HG02840 (cell line): ENCODE measurements at regions not wholly inside any gene's neighbourhood (a gene's known extent, or its start where the extent isn't known, plus 50 kb on each side); places are given as distances from the start of the nearest gene placed in this dataset.

Source experiments
- ATAC-seq: cut with Tn5 transposase; IDR thresholded peaks from one replicate; pipeline ENCODE4 v1.9.1; 2021; ENCODE audit warnings: mild to moderate bottlenecking, moderate library complexity, moderate number of reproducible peaks; ENCODE audit not compliant: unreplicated experiment, low FRiP score

DNA sequence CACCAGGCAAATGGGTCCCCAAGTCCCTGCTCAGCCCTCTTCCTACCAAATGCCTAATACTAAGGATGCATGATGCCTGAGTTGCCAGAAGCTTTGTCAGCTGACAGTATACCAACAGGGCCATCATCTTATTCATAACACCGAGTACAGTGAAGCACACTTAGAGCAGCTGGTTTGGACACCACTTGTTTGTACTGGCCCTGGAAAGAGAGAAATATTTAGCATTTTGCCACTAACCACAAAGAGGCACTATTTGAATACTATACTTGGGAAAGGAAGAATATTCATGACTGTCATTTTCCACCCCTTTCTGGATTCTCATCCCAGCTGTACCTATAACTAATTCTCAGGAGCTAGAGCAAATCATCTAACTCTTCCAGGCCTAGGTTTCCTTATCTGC is 364.4 kb upstream of the KIF2A start:
- ATAC-seq, result no peak

DNA sequence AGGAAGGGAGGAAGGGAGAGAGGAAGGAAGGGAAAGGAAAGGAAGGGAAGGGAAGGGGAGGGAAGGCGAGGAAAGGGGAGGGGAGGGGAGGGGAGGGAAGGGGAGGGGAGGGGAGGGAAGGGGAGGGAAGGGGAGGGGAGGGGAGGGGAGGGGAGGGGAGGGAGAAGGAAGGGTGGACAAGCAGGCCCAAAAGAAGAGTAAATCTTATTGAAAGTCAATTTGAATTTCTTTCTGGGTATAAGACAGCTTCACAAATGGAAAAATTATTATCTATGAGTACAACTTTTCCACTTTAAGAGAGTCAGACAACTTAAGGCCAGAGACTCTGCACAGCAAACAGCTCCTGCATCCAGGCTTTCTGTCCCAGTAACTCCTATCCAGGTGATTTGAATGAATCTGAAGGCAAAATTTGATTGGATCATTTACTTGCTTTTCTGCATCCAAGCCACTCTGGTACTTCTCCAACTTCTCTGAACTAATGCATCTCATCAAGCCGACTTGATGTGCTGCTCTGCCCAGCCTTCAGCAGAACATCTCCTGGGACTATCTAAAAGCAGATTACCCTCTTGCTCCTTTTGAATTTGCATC is 363.4 kb upstream of the KIF2A start:
- no peak for ATAC-seq

DNA sequence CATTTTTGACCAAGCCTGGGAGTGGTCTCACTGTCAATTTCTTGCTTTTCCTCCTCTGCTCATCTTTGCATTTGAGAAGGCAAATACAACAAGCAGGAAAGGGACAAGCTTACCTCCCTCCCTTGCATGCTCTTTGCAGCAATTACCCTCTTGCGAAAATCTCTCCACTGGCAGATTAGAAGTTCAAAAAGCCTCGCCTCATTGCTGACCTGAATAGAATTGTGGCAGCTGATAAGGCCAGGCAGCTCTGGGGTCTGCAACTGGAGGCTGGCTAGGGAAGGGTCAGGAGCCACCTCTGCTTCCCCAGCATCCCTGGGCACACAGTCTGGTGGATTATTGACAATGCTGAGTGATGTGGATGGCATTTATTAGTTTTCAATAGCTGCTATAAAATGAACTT is 362.3 kb upstream of the KIF2A start:
- no peak for ATAC-seq

DNA sequence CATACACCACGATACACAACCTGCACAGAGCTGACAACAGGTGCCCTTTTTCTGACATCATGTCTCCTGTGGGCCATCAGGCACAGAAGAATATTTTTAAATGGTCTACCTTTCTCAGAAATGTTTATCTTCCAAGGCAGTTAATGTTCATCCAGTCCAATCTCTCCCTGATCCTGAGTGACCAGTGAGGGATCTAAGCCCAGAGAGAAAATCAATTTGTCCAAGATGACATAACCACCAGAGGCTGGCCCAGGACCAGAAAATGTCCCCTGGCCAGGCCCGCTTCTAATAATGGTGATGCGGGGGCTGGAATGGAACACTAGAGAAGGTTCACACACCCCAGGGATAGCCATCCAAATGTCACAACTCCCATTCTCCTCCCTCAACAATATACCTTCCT is 357.9 kb upstream of the KIF2A start:
- no peak for ATAC-seq

DNA sequence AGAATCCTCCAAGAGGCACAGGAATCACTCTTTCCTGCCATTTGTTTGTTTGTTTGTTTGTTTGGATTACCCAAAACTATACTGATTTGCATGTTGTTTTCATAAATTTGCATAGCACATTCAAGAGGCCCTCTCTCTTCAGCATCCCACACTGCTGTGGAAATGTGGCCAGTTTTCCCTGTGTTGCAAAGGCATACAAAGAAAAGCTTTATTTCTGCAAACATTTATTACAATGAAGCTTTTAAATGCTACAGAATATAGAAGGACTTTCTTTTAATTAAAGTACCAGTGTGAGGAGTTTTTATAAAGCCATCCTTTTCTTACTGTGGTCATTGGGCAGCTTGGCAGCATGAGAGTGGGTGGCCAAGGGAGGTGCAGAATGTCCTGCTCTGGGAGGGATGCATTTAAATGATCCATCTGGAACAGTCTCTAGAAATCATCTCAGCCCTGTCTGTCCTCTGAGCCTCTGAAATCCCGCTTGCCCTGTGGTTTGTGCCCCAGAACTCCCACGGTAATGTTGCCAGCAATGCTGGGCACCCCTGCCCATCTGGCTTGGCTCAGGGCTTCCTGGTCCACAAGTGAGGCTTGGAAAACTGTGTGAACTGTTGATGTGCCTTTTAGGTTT is 356.8 kb upstream of the KIF2A start:
- no peak for ATAC-seq

DNA sequence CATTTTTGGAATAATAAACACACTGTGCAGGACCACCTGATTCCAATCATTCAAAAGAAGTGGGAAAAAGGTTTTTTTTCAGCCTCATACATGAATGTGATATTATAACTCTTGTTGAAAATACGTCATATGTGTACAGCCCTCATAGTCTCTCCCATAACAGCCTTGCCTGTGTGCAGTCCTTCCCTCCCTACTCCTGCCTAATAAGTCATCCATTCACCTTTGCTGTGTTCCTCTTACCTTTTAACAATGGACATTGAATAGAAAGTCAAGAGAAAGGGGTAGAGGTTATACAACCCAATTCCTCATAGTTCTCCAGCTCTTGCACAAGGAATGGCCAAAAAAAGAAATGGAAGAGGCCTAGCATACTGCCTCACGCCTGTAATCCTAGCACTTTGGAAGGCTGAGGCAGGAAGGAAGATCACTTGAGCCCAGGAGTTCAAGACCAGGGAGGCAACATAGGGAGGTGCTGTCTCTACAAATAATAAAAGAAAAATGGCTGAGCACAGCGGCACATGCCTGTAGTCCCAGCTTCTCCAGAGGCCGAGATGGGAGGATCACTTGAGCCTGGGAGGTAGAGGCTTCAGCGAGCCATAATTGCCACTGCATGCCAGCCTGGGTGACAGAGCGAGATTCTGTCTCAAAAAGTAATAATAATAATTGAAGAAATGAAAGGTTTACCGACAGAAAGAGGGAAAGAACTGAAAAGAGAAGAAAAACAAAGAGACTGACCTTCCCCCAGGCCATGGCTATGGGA is 356.1 kb upstream of the KIF2A start:
- ATAC-seq, result no peak

DNA sequence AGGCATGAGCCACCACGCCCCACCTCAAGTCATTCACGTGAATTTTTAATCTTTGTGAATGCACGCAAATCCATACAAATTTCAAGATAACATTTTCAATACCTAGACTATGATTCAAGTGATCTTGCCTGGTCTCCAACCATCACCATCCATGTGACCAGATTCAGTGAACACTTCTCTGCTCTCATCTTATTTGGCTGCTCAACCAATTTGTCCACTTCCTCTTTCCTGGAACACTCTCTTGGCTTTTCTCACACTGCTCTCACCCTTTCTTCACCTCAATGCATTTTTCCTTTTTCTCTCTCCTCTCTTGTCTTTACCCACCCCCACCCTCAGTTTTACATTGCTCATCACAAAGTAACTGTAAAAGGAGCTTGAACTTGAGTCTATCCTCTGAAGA is 354.7 kb upstream of the KIF2A start:
- ATAC-seq, result no peak

DNA sequence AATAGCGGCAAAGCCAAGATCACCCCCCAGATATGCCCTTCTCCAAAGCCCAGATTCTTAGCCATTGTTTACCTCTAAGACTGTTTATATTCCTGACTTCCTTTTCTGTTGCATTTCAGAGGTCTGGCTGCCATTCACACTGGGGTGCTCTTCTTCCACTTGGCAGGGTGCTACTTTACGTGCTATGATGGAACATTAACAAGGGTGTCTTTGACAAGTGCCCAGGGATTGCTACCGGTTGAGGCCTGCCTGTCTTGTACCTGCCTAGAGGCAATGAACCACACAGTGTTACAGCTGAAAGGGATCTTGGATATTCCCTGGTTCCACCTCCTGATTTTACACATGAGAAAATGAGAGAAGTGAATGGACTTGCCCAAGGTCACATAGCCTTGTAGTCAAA is 352.1 kb upstream of the KIF2A start:
- no peak for ATAC-seq

DNA sequence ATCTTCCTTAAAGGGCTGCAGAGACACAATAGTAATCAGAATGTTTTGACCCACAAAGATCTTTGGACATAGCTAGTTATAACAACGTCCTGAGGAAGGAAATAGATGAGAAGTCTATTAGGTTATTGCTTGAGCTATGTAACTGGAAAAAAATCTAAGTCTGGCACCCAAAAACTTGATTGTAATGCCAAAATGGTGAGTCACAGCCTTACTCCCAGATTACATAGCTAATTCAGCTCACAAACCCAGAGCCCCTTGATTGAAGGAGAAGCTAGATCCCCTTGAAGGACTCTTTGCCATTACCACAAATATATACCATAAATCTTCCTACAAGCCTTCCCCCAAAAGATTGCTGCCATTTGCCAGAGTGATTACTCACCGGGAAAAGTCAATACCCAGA is 341.8 kb upstream of the KIF2A start:
- no peak for ATAC-seq

DNA sequence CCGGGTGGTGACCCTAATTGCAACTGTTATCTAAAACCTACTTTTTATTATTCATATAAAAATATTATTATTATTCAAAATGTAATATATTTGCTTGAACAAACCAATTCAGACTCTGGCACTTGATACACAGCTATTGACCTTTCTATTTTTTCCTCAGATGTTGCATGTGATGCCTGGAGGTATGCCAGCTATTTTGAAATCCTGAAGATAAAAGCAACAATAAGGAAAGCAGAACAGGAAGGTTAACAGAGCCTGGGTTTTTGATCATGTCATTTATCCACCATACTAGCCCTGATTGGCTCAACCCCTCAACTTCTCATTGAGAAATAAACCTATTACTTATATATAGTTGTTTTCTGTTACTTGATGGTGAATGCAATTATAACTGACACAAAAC is 340.9 kb upstream of the KIF2A start:
- ATAC-seq, result no peak

DNA sequence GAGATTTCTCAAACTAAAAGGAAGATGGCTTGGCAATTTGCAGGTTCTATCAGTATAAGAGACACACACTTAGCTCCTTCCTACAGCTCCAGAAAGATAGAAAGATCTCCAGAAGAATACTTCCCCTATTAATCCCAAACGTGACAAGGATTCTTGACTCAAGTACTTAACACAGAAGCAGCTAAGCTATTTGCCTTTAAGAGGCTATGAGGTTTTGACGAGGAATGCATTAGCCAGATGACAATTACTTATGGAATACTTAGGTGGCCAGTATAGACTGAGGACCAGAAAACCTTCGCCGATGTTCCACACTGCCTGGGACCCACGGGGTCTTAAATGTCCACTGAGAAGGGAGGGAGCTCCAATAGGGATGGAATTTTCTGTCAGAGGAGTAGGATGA is 340.5 kb upstream of the KIF2A start:
- ATAC-seq, result no peak

DNA sequence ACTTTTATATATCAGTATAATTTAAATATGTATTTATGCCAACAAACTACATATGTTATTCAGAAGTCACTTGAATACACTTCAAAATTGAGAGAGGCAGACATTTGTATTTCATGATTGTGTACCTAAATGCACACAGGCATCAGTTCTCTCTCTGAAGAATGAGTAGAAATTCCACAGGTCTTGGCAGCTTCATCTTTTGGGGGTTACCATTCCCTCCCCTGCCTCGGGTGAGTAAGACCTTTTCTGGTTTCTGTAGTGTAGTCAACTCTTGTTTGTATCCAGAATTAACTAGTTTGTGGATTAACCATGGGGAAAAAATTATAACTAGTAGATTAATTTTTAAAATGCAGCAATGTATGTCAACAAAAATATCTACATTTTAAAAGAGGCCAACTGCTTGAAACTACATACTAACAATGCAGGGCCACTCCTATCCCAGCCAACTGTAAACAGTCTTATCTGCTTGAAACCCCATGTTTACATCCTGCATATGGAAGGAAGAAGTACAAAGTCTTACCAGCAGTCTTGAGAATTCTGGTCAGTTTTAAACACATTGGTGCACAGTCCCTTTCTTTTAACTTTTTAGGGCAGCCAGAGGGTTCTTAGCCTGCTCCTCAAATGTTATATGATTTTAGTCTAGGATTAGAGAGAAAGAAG is 339.6 kb upstream of the KIF2A start:
- ATAC-seq, result no peak

DNA sequence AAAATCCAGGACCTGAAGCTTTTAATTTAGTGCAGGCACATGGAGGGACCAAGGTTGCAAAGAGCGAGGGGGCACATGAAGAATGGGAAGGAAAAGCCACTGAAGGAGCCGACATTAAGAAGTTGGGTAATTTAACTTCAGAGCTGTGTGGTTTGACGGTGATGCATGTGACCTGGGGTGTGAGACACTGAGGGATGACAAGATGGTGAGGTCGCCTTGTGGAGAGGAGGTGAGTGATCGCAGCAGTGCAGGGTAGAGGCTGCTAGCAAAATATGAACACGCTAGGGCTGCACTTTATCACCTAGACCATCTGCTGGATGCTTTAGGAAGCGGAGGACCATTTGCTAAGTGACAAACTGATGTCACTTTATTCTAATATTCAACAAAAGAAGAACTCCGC is 339.0 kb upstream of the KIF2A start:
- no peak for ATAC-seq

DNA sequence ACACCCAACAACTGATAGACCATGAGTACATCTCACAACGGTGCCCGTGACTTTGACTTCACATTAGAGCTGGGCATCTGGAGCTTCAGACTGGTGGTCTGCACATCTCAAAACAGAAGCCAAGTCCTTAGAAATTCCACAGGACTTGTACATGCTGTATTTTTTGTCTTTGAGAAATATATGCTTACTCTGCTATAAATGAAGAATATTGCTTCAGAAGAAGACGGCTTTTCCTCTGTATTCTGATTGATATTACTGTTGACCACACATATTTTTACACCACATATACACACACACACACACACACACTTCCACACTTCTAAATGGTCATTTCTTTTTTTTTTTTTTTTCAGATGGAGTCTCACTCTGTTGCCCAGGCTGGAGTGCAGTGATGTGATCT is 338.3 kb upstream of the KIF2A start:
- no peak for ATAC-seq

DNA sequence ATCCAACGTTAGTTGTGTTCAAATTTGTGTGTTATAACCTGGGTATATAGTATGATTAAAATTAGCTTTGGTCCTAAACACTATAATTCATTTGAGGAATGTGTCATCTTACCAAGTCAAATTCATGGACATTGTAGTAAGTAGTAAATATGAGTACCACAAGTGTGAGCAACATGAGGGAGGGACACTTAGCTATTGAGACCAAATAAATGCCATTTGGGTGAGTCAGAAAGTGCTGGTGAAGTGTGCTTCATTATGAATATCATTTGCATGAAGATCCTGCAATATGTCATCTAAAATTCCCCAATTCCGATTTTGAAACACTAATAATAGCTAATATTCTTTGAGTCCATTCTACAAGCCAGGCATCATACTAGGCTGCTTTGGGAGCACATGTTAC is 336.7 kb upstream of the KIF2A start:
- ATAC-seq, result no peak

DNA sequence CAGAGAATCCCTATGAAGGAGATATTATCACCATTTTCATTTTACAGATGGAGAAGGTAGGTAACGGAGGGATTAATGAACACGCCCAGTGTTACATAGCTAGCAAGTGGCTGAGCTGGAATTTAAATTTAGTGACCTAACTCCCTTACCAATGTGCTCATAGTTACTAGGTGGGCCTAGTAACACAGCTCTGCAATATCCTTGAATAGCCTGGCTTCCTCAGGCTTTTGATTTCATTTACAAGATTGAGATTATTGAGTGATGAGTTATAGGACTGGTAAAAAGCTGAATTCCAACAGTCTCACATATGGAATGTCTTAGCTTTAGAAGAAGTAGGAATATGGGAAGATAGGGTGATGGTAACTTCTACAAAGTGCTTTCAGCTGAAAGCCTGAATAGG is 336.3 kb upstream of the KIF2A start:
- ATAC-seq, result no peak

DNA sequence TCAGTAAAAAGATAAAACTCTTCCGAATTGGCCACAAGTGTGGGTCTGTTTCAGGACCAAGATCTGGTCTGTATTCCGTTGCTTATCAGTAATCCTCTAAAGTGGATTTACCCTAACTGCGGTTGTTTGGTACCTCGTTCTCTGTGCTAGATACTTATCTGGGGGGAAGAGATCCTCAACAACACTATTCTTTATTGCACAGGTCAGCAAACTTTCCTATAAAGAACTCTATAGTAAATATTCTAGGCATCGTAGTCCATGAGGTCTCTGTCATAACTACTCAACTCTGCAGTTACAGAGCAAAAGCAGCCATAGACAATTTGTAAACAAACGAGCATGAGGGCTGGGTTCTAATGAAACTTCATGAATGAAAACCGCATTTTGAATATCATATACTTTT is 335.8 kb upstream of the KIF2A start:
- ATAC-seq, result no peak

DNA sequence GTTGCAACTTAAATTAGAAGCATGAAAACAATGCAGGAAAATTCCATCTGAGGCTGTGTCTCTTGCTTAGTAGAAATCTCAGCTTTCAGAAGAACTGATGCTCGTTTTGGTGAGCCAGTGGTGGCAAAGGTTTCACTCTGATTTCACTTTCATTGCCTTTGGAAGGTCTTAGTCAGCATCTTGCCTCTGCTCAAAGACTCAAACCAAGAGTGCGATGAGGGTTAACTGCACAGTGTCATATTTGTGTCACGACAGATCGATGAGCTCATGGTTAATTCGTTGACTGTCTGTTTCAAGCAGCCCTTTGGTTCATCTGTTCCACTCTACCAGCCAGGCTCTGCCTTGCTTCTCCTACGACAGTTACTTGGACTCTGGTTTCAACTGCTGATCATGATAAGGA is 331.3 kb upstream of the KIF2A start:
- no peak for ATAC-seq

DNA sequence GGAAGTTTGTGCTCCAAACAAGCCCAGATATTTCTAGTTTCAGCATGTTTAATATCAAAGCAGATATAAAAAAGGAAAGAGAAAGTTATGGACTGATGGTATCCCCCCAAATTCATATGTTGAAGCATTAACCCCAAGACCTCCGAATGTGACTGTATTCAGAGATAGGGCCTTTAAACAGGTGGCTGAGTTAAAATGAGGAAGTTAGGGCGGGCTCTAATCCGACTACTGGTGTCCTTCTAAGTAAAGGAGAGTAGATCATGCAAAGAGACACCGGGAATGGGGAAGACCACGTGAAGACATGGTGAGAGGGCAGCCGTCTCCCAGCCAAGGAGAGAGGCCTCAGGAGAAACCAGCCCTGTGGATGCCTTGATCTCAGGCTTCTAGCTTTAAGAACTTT is 324.1 kb upstream of the KIF2A start:
- ATAC-seq, result no peak

DNA sequence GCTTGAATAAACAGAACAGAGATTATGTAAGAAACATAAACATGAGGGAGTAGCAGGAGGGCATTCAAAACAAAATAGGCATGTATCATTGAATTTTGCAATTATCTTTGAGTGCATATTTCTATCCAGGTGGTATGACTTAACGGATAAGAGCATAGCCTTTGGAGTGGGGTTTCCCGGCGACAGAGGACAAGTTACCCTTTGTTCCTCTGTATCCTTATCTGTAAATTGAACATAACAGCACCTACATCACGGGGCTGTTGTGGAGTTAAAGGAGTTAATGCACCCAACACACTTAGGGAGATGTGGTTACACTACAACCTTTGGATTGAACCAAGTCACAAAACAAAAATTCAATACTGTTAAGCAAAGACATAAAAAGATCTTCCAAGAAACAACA is 314.6 kb upstream of the KIF2A start:
- no peak for ATAC-seq

DNA sequence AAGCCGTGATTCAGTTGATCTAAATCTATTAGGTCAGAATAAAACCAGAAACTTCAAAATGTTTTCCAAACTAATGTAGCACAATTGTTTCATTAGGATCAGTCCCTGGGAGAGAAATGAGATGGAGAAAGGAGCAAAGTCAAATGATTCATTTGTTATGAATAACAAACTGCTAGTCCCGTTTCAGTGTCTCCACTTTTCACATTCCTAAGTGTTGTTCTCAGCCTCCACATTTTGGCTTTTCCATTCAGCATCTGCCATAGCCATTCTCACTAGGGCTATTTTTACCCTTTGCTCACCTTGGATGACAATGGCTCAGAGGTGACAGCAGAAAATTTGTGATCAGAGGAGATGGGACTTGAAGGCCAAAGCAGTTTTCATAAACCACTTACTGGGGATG is 314.1 kb upstream of the KIF2A start:
- no peak for ATAC-seq
